Common myeloid progenitor, CD34-positive (primary cell): ENCODE measurements at regions not wholly inside any gene's neighbourhood (a gene's known extent, or its start where the extent isn't known, plus 50 kb on each side); places are given as distances from the start of the nearest gene placed in this dataset.
"Not testable (repeated sequence)": the region's sequence is repeated elsewhere in the genome, so short reads cannot be mapped to it uniquely, and the experiment has no call there.

ENCODE experiments used
- CTCF ChIA-PET: fragments of 350-600 bp; sonication (Branson Sonifier 250); formaldehyde crosslinking; loops from one replicate; lab custom pipeline; 2021; ENCODE audit warnings: antibody characterized with exemption; lab: Charles Lee
- POLR2A ChIA-PET: fragments of 350-600 bp; sonication (Branson Sonifier 250); formaldehyde crosslinking; loops from one replicate; lab custom pipeline; 2021; ENCODE audit warnings: antibody characterized with exemption; lab: Charles Lee
- DNase-seq, 3 donors: peaks; one replicate each; pipeline versions ENCODE4 v3.0.0 to v3.0.0-alpha.2; 2013
- H3K27ac ChIP-seq, 2 experiments: 1 replicate in 1 of 2; 2 replicates in 1 of 2; pipeline ENCODE4 v1.7.0; 2013; ENCODE audit warnings: inconsistent platforms in 2 of 2, low read length in 2 of 2, mild to moderate bottlenecking in 2 of 2, low read depth in 1 of 2, moderate library complexity in 1 of 2; ENCODE audit not compliant: severe bottlenecking in 2 of 2, insufficient read depth in 1 of 2, poor library complexity in 1 of 2
- H3K27me3 ChIP-seq, 5 experiments: replicated peaks in 2 of 5; 1 replicate in 3 of 5; 2 replicates in 2 of 5; pipeline versions ENCODE4 v1.6.1 to v1.7.0; 2013; ENCODE audit warnings: low read length in 4 of 5, mild to moderate bottlenecking in 2 of 5, moderate library complexity in 2 of 5, inconsistent platforms in 1 of 5; ENCODE audit not compliant: insufficient read depth in 5 of 5, control insufficient read depth in 4 of 5
- H3K36me3 ChIP-seq, 4 experiments: 1 replicate in 2 of 4; 2 replicates in 2 of 4; pipeline versions ENCODE4 v1.6.1 to v1.7.0; 2013; ENCODE audit warnings: low read length in 3 of 4, control low read depth in 1 of 4, mild to moderate bottlenecking in 1 of 4; ENCODE audit not compliant: control insufficient read depth in 4 of 4, insufficient read depth in 4 of 4
- H3K4me1 ChIP-seq, 4 experiments: 1 replicate in 3 of 4; 2 replicates in 1 of 4; pipeline versions ENCODE4 v1.6.1 to v1.7.1; 2013; ENCODE audit warnings: low read length in 3 of 4, mild to moderate bottlenecking in 3 of 4, control low read depth in 1 of 4, inconsistent platforms in 1 of 4, moderate library complexity in 1 of 4; ENCODE audit not compliant: control insufficient read depth in 4 of 4, insufficient read depth in 4 of 4; ENCODE audit errors: control extremely low read depth in 1 of 4
- H3K4me3 ChIP-seq, 7 experiments: 1 replicate in 4 of 7; 2 replicates in 3 of 7; pipeline versions ENCODE4 v1.5.1 to v1.7.0; 2013; ENCODE audit warnings: mild to moderate bottlenecking in 7 of 7, low read length in 6 of 7, moderate library complexity in 6 of 7, inconsistent platforms in 2 of 7, low read depth in 2 of 7, control low read depth in 1 of 7; ENCODE audit not compliant: insufficient read depth in 4 of 7, control insufficient read depth in 1 of 7; ENCODE audit errors: extremely low read depth in 1 of 7
- H3K9me3 ChIP-seq, 5 experiments: 1 replicate in 4 of 5; 2 replicates in 1 of 5; pipeline versions ENCODE4 v1.6.1 to v1.7.1; 2013; ENCODE audit warnings: low read length in 4 of 5, mild to moderate bottlenecking in 2 of 5, inconsistent platforms in 1 of 5, low read depth in 1 of 5, moderate library complexity in 1 of 5; ENCODE audit not compliant: control insufficient read depth in 4 of 5, insufficient read depth in 2 of 5; ENCODE audit errors: control extremely low read depth in 1 of 5
- WGBS: methylation state at CpG from one replicate; pipeline ENCODE4 v1.1.5; 2013; ENCODE audit not compliant: insufficient coverage; 5-methylcytosine and 5-hydroxymethylcytosine counted together

DNA sequence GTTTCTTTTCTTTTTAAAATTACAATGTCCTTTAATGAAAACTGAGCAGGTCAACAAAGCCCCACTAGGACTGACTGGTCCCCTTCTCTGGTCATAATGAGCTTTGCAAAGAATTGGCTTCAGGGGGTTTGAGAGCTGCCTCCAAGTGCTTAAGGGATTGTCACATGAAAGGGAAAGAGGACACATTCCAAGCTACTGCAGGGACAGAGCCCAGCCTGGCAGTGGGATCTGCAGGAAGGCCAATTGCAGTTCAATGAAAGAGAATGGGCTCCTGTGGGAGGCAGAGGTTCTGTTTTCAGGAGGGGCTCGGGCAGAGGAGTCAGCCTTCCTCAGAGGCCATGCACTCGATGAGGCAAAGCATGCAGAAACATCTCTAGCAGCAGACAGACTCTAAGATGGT is 84.1 kb upstream of the ACKR3 start:
- Histone ChIP-seq H3K4me1 (no peaks in the 10 kb centered on the region), H3K4me3 (no peak overlapping the region), H3K27ac (no peak overlapping the region), H3K27me3 (no peaks in the 10 kb centered on the region), H3K9me3 (peaks cover 0 to 8% (median 6%) of the 10 kb centered on the region in 5 experiments), H3K36me3 (no peaks in the 10 kb centered on the region)
- ChIA-PET CTCF (no interaction called here), POLR2A (interaction anchor here (0.6 kb wide), 1 partner anchor 22 kb away, joined by 3 read pairs; no protein-coding TSS in a partner anchor)
- 100% methylated on average over 2 of the region's 2 CpGs for WGBS
- no peak for DNase-seq

DNA sequence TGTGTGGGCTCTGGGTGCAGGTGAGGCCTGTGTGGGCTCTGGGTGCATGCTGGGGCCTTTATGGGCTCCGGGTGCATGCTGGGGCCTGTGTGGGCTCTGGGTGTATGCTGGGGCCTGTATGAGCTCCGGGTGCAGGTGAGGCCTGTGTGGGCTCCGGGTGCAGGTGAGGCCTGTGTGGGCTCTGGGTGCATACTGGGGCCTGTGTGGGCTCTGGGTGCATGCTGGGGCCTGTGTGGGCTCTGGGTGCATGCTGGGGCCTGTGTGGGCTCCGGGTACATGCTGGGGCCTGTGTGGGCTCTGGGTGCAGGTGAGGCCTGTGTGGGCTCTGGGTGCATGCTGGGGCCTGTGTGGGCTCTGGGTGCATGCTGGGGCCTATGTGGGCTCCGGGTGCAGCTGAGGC is 80.5 kb upstream of the ACKR3 start:
- WGBS: 100% methylated on average over 1 of the region's 5 CpGs
- DNase-seq, H3K9me3 ChIP-seq, H3K4me1 ChIP-seq, H3K36me3 ChIP-seq, H3K27ac ChIP-seq, POLR2A ChIA-PET, H3K4me3 ChIP-seq, H3K27me3 ChIP-seq: not testable (repeated sequence)
- CTCF ChIA-PET: interaction anchor here (0.7 kb wide), 1 partner anchor 723 kb away, joined by 3 read pairs; no protein-coding TSS in a partner anchor

- DNase-seq: no peak
- no peaks in the 10 kb centered on the region for H3K9me3 ChIP-seq
- no peak overlapping the region for H3K27ac ChIP-seq
- H3K4me3 ChIP-seq: no peak overlapping the region
- 100% methylated on average over 1 of the region's 3 CpGs for WGBS
- H3K4me1 ChIP-seq: no peaks in the 10 kb centered on the region
- no peaks in the 10 kb centered on the region for H3K36me3 ChIP-seq
- ChIA-PET CTCF (no interaction called here), POLR2A (no interaction called here)
- H3K27me3 ChIP-seq: no peaks in the 10 kb centered on the region
These were observed 79.7 kb upstream of the ACKR3 start for GRCh38 chr2:236489895-236490404.

- no peaks in the 10 kb centered on the region for H3K9me3 ChIP-seq
- DNase-seq: no peak
- H3K27me3 ChIP-seq: no peaks in the 10 kb centered on the region
- CTCF ChIA-PET: no interaction called here
- H3K27ac ChIP-seq: no peak overlapping the region
- 90% methylated on average over 3 of the region's 9 CpGs for WGBS
- peaks cover 0 to 5% (median 0%) of the 10 kb centered on the region in 4 experiments for H3K4me1 ChIP-seq
- no peak overlapping the region for H3K4me3 ChIP-seq
- POLR2A ChIA-PET: no interaction called here
- H3K36me3 ChIP-seq: no peaks in the 10 kb centered on the region
These were observed 73.3 kb upstream of the ACKR3 start for GRCh38 chr2:236496340-236496739.

DNA sequence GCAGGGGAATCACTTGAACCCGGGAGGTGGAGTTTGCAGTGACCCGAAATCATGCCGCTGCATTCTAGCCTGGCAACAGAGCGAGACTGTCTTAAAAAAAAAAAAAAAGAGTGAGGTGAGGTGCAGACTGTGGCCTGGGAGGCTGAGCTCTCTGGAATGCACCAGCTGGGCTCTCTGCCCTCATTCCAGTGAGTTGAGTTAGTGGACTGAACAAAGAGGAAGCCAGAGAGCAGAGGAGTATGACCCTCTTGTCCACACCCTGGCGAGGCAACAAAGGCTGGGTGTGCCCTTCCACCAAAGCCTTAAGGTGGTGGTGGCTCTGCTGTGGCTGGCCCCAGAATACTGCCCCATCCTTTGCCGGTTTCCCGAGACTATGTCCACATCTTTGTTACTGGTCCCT is 71.3 kb upstream of the ACKR3 start:
- no peaks in the 10 kb centered on the region for H3K36me3 ChIP-seq
- peaks cover 0 to 5% (median 0%) of the 10 kb centered on the region in 4 experiments for H3K4me1 ChIP-seq
- no peak overlapping the region for H3K4me3 ChIP-seq
- DNase-seq: no peak
- H3K27ac ChIP-seq: no peak overlapping the region
- POLR2A ChIA-PET: no interaction called here
- no peaks in the 10 kb centered on the region for H3K27me3 ChIP-seq
- CTCF ChIA-PET: interaction anchor here (4.5 kb wide), 1 partner anchor 73 kb away, joined by 19 read pairs; the partner anchor contains the start of gene ACKR3
- no peaks in the 10 kb centered on the region for H3K9me3 ChIP-seq
- WGBS: 100% methylated on average over 3 of the region's 7 CpGs

DNA sequence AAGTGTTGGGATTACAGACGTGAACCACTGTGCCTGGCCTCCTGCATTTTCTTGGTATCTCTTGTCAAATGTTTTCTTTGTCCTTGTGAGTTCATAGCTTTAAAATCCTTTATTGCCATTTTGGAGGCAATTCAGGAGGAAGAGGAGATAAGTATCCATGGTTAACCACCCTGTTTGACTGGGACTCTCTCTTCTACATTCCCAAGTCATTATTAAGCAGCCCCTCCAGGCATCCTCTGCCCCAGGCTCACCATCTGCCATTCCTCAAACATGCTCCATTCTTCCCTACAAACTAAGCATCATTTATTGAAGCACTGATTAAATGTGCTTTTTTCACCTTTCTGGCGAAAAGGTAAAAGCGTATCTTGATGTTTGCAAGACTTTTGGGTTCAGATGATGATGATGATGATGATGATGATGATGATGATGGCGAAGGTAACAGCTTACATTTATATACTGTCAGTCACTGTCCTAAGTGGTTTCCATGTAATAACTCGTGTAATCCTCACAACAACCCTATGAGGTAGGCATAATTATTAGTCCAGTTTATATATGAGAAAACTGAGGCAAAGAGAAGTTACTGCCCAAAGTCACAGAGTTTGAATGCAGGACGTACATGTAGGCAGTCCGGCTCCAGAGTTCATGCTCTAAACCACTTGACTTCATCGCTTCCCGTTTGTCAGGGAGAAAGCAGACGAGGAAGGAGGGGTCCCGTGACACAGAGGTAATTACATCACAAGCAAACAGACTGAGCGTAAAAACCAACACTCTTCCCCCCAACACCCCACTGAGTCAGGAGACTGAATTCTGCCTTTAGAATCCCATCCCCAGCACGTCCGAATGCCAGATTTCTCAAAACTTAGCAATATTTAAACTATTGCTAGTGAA is 69.7 kb upstream of the ACKR3 start:
- WGBS: 31% methylated on average over 7 of the region's 14 CpGs
- Histone ChIP-seq H3K4me1 (peaks cover 0 to 5% (median 0%) of the 10 kb centered on the region in 4 experiments), H3K27me3 (peaks cover 0 to 2% (median 0%) of the 10 kb centered on the region in 5 experiments), H3K36me3 (no peaks in the 10 kb centered on the region), H3K27ac (no peak overlapping the region), H3K9me3 (no peaks in the 10 kb centered on the region), H3K4me3 (peak overlapping the region in 1 of 7 experiments; percentile 8)
- CTCF ChIA-PET: interaction anchor here (4.5 kb wide), 1 partner anchor 71 kb away, joined by 19 read pairs; the partner anchor contains the start of gene ACKR3
- POLR2A ChIA-PET: no interaction called here
- peak; percentile 46 to 84 (median 74) for DNase-seq

DNA sequence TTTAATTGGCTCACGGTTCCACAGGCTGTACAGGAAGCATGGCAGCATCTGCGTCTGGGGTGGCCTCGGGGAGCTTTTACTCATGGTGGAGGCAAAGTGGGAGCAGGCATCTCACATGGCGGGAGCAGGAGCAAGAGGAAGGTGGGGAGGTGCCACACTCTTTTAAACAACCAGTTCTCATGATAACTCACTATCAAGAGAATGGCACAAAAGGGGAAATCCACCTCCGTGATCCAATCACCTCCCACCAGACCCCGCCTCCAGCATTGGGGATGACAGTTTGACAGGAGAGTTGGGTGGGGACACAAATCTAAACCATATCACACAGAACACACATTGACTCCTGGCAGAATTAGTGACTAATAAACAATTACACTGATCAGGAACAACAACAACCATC is 68.6 kb upstream of the ACKR3 start:
- Histone ChIP-seq H3K27me3 (peaks cover 0 to 2% (median 0%) of the 10 kb centered on the region in 5 experiments), H3K4me1 (peaks cover 0 to 5% (median 0%) of the 10 kb centered on the region in 4 experiments), H3K9me3 (no peaks in the 10 kb centered on the region), H3K4me3 (no peak overlapping the region), H3K36me3 (no peaks in the 10 kb centered on the region), H3K27ac (no peak overlapping the region)
- DNase-seq: peak in 1 of 3 donors; percentile 20
- POLR2A ChIA-PET: no interaction called here
- CTCF ChIA-PET: interaction anchor here (1.8 to 4.5 kb wide), 2 partner anchors 12 to 70 kb away, joined by 5 to 19 read pairs; partner anchors contain the start of gene ACKR3
- WGBS: 93% methylated on average over 3 of the region's 6 CpGs
